ENCODE measurements at regions not wholly inside any gene's neighbourhood (a gene's known extent, or its start where the extent isn't known, plus 50 kb on each side); places are given as distances from the start of the nearest gene placed in this dataset.
"Not testable (repeated sequence)": the region's sequence is repeated elsewhere in the genome, so short reads cannot be mapped to it uniquely, and the experiment has no call there.

- DNase-seq, result peak; percentile 23
These were observed 94.5 kb upstream of the TRIM77 start for GRCh38 chr11:89615642-89616041.

GRCh38 chr11:89616161-89616560, 93.9 kb upstream of the TRIM77 start:
- not testable (repeated sequence) for DNase-seq

- peak; percentile 43 for DNase-seq
These were observed 93.0 kb upstream of the TRIM77 start for GRCh38 chr11:89616999-89617602.

- not testable (repeated sequence) for DNase-seq
These were observed 89.4 kb upstream of the TRIM77 start for GRCh38 chr11:89620721-89621120.

- no peak for DNase-seq
These were observed 84.9 kb upstream of the TRIM77 start for GRCh38 chr11:89625171-89625570.

- DNase-seq, result no peak
These were observed 83.7 kb upstream of the TRIM77 start for GRCh38 chr11:89626366-89626765.

GRCh38 chr11:89626881-89627280, 83.2 kb upstream of the TRIM77 start:
- not testable (repeated sequence) for DNase-seq

DNA sequence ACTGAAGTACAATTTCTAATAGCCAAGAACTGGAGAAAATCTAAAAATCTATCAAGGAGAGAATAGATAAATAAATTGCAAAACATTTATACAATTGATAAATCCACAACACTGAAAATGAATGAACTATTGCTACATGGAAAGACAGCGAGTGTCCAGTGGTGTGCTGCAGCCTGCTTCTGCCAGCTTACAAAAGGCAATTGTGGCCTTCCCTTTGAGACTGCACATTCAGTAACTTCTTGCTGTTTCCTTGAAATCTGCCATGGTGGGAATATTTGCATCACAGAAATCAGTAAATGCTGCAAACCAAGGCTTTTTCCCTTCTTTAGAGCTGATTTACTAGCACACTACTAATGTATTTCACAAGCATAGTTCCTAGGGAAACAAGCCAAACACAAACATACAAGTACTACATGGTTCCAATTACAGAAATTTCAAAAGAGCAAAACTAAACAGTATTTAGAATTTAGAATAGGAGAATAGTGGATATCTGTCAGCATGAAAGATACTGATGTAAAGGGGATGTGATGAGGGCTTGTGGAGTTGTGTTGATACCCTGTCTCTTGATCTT, 76.9 kb upstream of the TRIM77 start:
- no peak for DNase-seq

- DNase-seq, result not testable (repeated sequence)
These were observed 69.3 kb upstream of the TRIM77 start for GRCh38 chr11:89640777-89641176.

GRCh38 chr11:89648232-89648631, 61.9 kb upstream of the TRIM77 start:
- DNase-seq, result not testable (repeated sequence)

DNA sequence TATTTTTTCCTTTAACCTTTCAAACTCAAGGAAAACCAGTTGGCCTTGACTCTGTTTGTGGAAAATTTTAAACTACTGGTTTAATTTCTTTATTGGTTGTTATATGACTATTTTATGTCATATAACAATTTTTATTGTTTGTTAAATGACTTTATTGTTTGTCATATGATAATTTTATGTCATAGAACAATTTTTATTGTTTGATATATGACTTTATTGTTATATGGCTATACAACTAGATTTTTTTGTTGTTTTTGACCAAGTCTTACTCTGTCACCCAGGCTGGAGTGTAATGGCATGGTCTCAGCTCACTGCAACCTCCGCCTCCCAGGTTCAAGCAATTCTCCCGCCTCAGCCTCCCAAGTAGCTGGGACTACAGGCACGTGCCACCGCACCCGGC, 61.1 kb upstream of the TRIM77 start:
- DNase-seq, result not testable (repeated sequence)

DNA sequence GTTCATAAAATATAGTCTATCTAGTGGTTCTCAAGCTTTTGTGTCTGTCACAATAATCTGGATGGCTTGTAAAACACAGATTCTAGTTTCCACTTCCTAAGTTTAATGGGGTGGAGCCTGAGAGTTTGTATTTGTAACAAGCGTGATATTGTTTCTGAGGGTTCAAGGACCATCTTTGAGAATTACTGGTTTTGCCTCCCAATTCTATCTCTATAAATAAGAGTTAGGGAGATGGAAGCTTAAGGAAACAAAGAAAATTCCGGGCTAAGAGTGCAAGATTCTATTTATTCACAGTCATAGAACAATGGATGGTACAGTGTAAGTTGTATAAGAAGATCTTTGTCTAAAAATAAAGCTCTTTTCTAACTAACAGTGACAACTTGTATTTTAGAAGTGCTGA, 55.4 kb upstream of the TRIM77 start:
- not testable (repeated sequence) for DNase-seq

DNA sequence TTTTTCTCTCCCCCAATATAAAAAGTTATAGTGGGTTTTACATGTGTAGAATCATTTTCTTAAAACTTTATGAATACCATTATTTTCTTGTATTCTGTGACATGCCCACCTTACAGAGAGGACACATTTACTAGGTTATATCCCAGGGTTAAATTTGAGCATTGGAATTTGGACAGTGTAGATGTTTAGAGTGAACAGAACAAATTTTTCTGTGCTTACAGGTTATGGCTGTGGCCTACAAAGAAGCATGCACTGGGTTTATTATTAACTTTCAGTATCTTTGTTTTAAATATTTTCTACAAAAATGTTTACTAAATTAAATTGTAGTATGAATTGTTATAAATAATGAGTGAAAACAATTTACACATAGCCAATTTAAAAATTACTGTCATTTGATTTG, 51.3 kb upstream of the TRIM77 start:
- DNase-seq, result not testable (repeated sequence)

DNA sequence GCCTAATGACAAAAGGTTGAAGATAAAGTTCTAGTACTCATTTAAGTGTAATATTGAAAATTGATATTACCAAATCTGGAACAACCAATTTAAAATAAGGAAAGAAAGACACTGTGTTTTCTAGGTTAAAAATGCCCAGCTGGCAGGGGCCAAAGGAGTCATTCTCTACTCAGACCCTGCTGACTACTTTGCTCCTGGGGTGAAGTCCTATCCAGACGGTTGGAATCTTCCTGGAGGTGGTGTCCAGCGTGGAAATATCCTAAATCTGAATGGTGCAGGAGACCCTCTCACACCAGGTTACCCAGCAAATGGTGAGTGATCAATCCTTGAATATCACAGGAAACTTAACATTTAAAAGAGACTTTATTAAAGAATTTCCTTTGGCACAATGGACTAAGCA, 50.7 kb upstream of the TRIM77 start:
- DNase-seq, result not testable (repeated sequence)

DNA sequence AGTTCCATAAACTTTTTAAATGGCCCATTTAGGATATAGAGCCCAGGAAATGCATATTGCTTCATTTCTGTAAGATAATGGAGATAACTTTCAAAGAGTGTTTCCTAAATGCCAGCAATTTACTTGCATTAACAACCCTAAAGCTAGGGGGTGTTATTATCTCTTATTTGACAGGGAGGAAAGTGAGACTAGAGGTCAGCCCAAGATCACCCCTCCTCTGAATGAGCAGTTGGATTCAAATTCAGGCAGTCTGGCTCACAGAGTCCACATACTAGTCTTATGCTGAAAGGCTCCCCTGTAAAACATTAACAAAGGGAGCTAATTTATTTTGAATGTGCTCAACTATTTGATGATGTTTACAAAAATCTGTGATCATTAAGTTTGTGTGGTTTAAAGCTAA, 49.9 kb upstream of the TRIM77 start:
- DNase-seq, result no peak
